Calu3 (cell line): ENCODE measurements at regions not wholly inside any gene's neighbourhood (a gene's known extent, or its start where the extent isn't known, plus 50 kb on each side); places are given as distances from the start of the nearest gene placed in this dataset.

Experiments
- BruUV-seq: library from RNA; stranded (reverse); fragments of 400-500 nt; replicated peaks from 2 replicates; lab custom pipeline; 2021; lab: Mats Ljungman, UMichigan
- CTCF ChIA-PET: fragments of 300-600 bp; sonication (Branson Sonifier 250); formaldehyde crosslinking; loops from one replicate; lab custom pipeline; 2022; ENCODE audit warnings: antibody characterized with exemption; lab: Charles Lee
- DNase-seq: peaks from one replicate; pipeline ENCODE4 v3.0.0; 2022
- H3K27ac Mint-ChIP-seq: one replicate; pipeline ENCODE4 v1.8.0; 2022; ENCODE audit warnings: mixed read lengths; ENCODE audit not compliant: unreplicated experiment
- H3K27me3 Mint-ChIP-seq: one replicate; pipeline ENCODE4 v1.8.0; 2022; ENCODE audit warnings: mixed read lengths; ENCODE audit not compliant: unreplicated experiment
- H3K36me3 Mint-ChIP-seq: one replicate; pipeline ENCODE4 v1.8.0; 2022; ENCODE audit warnings: mild to moderate bottlenecking, moderate library complexity, mixed read lengths; ENCODE audit not compliant: insufficient read depth, unreplicated experiment
- H3K4me1 Mint-ChIP-seq: one replicate; pipeline ENCODE4 v1.8.0; 2022; ENCODE audit warnings: mild to moderate bottlenecking, low read depth, mixed read lengths; ENCODE audit not compliant: unreplicated experiment
- H3K4me3 Mint-ChIP-seq: one replicate; pipeline ENCODE4 v1.8.0; 2022; ENCODE audit warnings: mild to moderate bottlenecking, low read depth, moderate library complexity, mixed read lengths; ENCODE audit not compliant: unreplicated experiment
- H3K9me3 Mint-ChIP-seq: one replicate; pipeline ENCODE4 v1.8.0; 2022; ENCODE audit warnings: low read depth, mixed read lengths; ENCODE audit not compliant: unreplicated experiment
- CTCF ChIP-seq: fragments of 200-600 bp; IDR thresholded peaks from one replicate; pipeline ENCODE4 v1.8.0; 2022; ENCODE audit warnings: antibody characterized with exemption; ENCODE audit not compliant: unreplicated experiment
- intact Hi-C: fragments of 100-400 bp; cut with micrococcal nuclease; formaldehyde crosslinking; loops from one replicate; pipeline ENCODE4 v1.10.0; 2022; ENCODE audit not compliant: unreplicated experiment

GRCh38 chr6:131378874-131379273 lies 194.2 kb upstream of the ARG1 start:
- no peaks in the 10 kb centered on the region for H3K9me3 Mint-ChIP-seq
- CTCF ChIA-PET = interaction anchor here (1.4 kb wide), 1 partner anchor 11 kb away, joined by 3 read pairs; no protein-coding TSS in a partner anchor

GRCh38 chr6:131379948-131380347 lies 193.1 kb upstream of the ARG1 start:
- Mint-ChIP-seq H3K36me3 (no peaks in the 10 kb centered on the region), H3K9me3 (no peaks in the 10 kb centered on the region), H3K4me3 (no peak overlapping the region), H3K4me1 (no peaks in the 10 kb centered on the region), H3K27ac (no peak overlapping the region), H3K27me3 (peaks cover 67% of the 10 kb centered on the region)
- TF ChIP-seq CTCF = no peak
- DNase-seq = no peak
- intact Hi-C loops = no loop called here
- no TSS peak for BruUV-seq
- CTCF ChIA-PET = interaction anchor here (1.4 kb wide), 1 partner anchor 10 kb away, joined by 3 read pairs; no protein-coding TSS in a partner anchor

More at GRCh38 chr6:131378874-131379273, 194.2 kb upstream of the ARG1 start:
- Mint-ChIP-seq H3K4me3 (no peak overlapping the region), H3K27me3 (peaks cover 65% of the 10 kb centered on the region), H3K36me3 (no peaks in the 10 kb centered on the region), H3K27ac (no peak overlapping the region), H3K4me1 (no peaks in the 10 kb centered on the region)
- no peak for DNase-seq
- no TSS peak for BruUV-seq
- no peak for TF ChIP-seq CTCF
- intact Hi-C loops = no loop called here

GRCh38 chr6:131381052-131381708 lies 191.8 kb upstream of the ARG1 start:
- H3K9me3 Mint-ChIP-seq = no peaks in the 10 kb centered on the region
- no peak for TF ChIP-seq CTCF
- H3K4me3 Mint-ChIP-seq = no peak overlapping the region
- intact Hi-C loops = no loop called here
- BruUV-seq = no TSS peak
- no peak for DNase-seq
- H3K36me3 Mint-ChIP-seq = no peaks in the 10 kb centered on the region
- H3K27me3 Mint-ChIP-seq = peaks cover 67% of the 10 kb centered on the region
- CTCF ChIA-PET = no interaction called here
- no peaks in the 10 kb centered on the region for H3K4me1 Mint-ChIP-seq
- no peak overlapping the region for H3K27ac Mint-ChIP-seq

GRCh38 chr6:131381709-131382093 lies 191.3 kb upstream of the ARG1 start:
- no TSS peak for BruUV-seq
- CTCF ChIA-PET = no interaction called here
- peaks cover 66% of the 10 kb centered on the region for H3K27me3 Mint-ChIP-seq
- DNase-seq = no peak
- H3K36me3 Mint-ChIP-seq = no peaks in the 10 kb centered on the region
- intact Hi-C loops = no loop called here
- H3K27ac Mint-ChIP-seq = no peak overlapping the region
- no peaks in the 10 kb centered on the region for H3K9me3 Mint-ChIP-seq
- no peak overlapping the region for H3K4me3 Mint-ChIP-seq
- H3K4me1 Mint-ChIP-seq = no peaks in the 10 kb centered on the region
- TF ChIP-seq CTCF = no peak
